ENCODE measurements at regions not wholly inside any gene's neighbourhood (a gene's known extent, or its start where the extent isn't known, plus 50 kb on each side); places are given as distances from the start of the nearest gene placed in this dataset.

- TF ChIP-seq, protein P1, sequence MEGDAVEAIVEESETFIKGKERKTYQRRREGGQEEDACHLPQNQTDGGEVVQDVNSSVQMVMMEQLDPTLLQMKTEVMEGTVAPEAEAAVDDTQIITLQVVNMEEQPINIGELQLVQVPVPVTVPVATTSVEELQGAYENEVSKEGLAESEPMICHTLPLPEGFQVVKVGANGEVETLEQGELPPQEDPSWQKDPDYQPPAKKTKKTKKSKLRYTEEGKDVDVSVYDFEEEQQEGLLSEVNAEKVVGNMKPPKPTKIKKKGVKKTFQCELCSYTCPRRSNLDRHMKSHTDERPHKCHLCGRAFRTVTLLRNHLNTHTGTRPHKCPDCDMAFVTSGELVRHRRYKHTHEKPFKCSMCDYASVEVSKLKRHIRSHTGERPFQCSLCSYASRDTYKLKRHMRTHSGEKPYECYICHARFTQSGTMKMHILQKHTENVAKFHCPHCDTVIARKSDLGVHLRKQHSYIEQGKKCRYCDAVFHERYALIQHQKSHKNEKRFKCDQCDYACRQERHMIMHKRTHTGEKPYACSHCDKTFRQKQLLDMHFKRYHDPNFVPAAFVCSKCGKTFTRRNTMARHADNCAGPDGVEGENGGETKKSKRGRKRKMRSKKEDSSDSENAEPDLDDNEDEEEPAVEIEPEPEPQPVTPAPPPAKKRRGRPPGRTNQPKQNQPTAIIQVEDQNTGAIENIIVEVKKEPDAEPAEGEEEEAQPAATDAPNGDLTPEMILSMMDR (IDR thresholded peaks at IDR 0.05; ENCODE audit: low read depth, low read length): no peak
- TF ChIP-seq EZH2phosphoT487 (IDR thresholded peaks at IDR 0.05; ENCODE audit: low read depth): no peak
Observed at GRCh38 chr2:41707790-41708451, 339.9 kb upstream of the PKDCC start.
